MM.1S (cell line): ENCODE measurements at regions not wholly inside any gene's neighbourhood (a gene's known extent, or its start where the extent isn't known, plus 50 kb on each side); places are given as distances from the start of the nearest gene placed in this dataset.

Experiments
- DNase-seq: peaks from one replicate; pipeline ENCODE4 v3.0.0-alpha.2; 2015
- H2AFZ ChIP-seq: fragments of 300-600 bp; sonication (generic); 2 replicates; pipeline ENCODE4 v1.6.0; 2016; ENCODE audit warnings: antibody characterized with exemption, low read length
- H3F3A ChIP-seq: fragments of 300-600 bp; sonication (generic); 2 replicates; pipeline ENCODE4 v1.6.1; 2016; ENCODE audit warnings: mild to moderate bottlenecking, antibody characterized with exemption, low read length, moderate library complexity, mixed read lengths; ENCODE audit not compliant: insufficient read depth
- H3K27ac ChIP-seq: fragments of 300-600 bp; sonication (generic); 2 replicates; pipeline ENCODE4 v1.5.1; 2016; ENCODE audit warnings: mild to moderate bottlenecking, low read length
- H3K27me3 ChIP-seq: fragments of 300-600 bp; sonication (generic); replicated peaks from 2 replicates; pipeline ENCODE4 v1.6.0; 2016; ENCODE audit warnings: low read length; ENCODE audit not compliant: insufficient read depth
- H3K36me3 ChIP-seq: fragments of 300-600 bp; sonication (generic); replicated peaks from 2 replicates; pipeline ENCODE4 v1.6.1; 2016; ENCODE audit warnings: mild to moderate bottlenecking, low read length, mixed read lengths; ENCODE audit not compliant: insufficient read depth
- H3K4me1 ChIP-seq: fragments of 300-600 bp; sonication (generic); 2 replicates; pipeline ENCODE4 v1.6.1; 2016; ENCODE audit warnings: low read length, mixed read lengths
- H3K4me2 ChIP-seq: fragments of 300-600 bp; sonication (generic); 2 replicates; pipeline ENCODE4 v1.6.0; 2016; ENCODE audit warnings: low read depth, low read length
- H3K4me3 ChIP-seq: fragments of 300-600 bp; sonication (generic); 2 replicates; pipeline ENCODE4 v1.5.1; 2016; ENCODE audit warnings: low read length, mixed read lengths
- H3K79me2 ChIP-seq: fragments of 300-600 bp; sonication (generic); 2 replicates; pipeline ENCODE4 v1.6.1; 2016; ENCODE audit warnings: mixed run types, low read length, mixed read lengths
- H3K9ac ChIP-seq: fragments of 300-600 bp; sonication (generic); 2 replicates; pipeline ENCODE4 v1.6.1; 2016; ENCODE audit warnings: low read length, mixed read lengths
- H3K9me2 ChIP-seq: fragments of 300-600 bp; sonication (generic); replicated peaks from 2 replicates; pipeline ENCODE4 v1.6.1; 2016; ENCODE audit warnings: mild to moderate bottlenecking, low read length, mixed read lengths; ENCODE audit not compliant: insufficient read depth
- H3K9me3 ChIP-seq: fragments of 300-600 bp; sonication (generic); replicated peaks from 2 replicates; pipeline ENCODE4 v1.6.1; 2016; ENCODE audit warnings: mild to moderate bottlenecking, low read length, mixed read lengths; ENCODE audit not compliant: insufficient read depth
- H4K20me1 ChIP-seq: fragments of 300-600 bp; sonication (generic); 2 replicates; pipeline ENCODE4 v1.6.1; 2016; ENCODE audit warnings: mild to moderate bottlenecking, low read length, moderate library complexity, mixed read lengths; ENCODE audit not compliant: insufficient read depth
- EZH2 ChIP-seq: fragments of 300-600 bp; sonication (generic); optimal IDR thresholded peaks from 2 replicates; pipeline ENCODE3; 2017; ENCODE audit warnings: low read depth, mild to moderate bottlenecking, antibody characterized with exemption, low read length, mixed read lengths
- EZH2phosphoT487 ChIP-seq: fragments of 300-600 bp; sonication (generic); IDR thresholded peaks from 2 replicates; pipeline ENCODE4 v1.6.1; 2018; ENCODE audit warnings: antibody characterized with exemption, low read length
- TF ChIP-seq, protein P1 (sequence below): fragments of 300-600 bp; sonication (generic); IDR thresholded peaks from 2 replicates; pipeline ENCODE4 v1.5.1; 2016; ENCODE audit warnings: antibody characterized with exemption, low read length, mixed read lengths

DNA sequence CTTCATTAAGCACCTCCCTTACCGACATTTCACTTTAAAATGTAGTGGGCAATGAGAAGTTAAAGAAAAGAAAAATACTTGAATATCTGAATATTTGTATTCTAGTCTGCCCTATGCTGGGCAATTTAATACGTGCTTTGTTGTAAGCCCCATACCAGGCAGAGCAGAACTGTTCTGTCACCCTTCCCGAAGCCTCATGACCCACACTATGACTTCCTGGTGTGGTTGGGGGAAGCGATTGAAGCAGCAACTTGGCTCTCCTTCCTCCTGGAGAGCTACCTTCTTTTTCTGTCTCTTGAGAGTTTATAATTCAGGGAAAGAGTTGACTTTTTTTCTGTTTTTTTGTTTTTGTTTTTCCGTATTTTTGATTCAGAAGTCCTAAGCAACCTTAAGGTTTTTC is 243.7 kb downstream of the INHBA start:
- Histone ChIP-seq H3K4me2 (no peak overlapping the region), H4K20me1 (no peaks in the 10 kb centered on the region), H3K9me2 (no peaks in the 10 kb centered on the region), H3K9me3 (no peaks in the 10 kb centered on the region), H3K27ac (no peak overlapping the region), H3K36me3 (no peaks in the 10 kb centered on the region), H2AFZ (no peak overlapping the region), H3K79me2 (no peaks in the 10 kb centered on the region), H3K9ac (no peak overlapping the region), H3K27me3 (no peaks in the 10 kb centered on the region), H3K4me1 (no peaks in the 10 kb centered on the region), H3K4me3 (no peak overlapping the region), H3F3A (no peaks in the 10 kb centered on the region)
- TF ChIP-seq, protein P1, sequence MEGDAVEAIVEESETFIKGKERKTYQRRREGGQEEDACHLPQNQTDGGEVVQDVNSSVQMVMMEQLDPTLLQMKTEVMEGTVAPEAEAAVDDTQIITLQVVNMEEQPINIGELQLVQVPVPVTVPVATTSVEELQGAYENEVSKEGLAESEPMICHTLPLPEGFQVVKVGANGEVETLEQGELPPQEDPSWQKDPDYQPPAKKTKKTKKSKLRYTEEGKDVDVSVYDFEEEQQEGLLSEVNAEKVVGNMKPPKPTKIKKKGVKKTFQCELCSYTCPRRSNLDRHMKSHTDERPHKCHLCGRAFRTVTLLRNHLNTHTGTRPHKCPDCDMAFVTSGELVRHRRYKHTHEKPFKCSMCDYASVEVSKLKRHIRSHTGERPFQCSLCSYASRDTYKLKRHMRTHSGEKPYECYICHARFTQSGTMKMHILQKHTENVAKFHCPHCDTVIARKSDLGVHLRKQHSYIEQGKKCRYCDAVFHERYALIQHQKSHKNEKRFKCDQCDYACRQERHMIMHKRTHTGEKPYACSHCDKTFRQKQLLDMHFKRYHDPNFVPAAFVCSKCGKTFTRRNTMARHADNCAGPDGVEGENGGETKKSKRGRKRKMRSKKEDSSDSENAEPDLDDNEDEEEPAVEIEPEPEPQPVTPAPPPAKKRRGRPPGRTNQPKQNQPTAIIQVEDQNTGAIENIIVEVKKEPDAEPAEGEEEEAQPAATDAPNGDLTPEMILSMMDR = no peak
- TF ChIP-seq EZH2phosphoT487 = no peak
- no peak for TF ChIP-seq EZH2
- DNase-seq = no peak

DNA sequence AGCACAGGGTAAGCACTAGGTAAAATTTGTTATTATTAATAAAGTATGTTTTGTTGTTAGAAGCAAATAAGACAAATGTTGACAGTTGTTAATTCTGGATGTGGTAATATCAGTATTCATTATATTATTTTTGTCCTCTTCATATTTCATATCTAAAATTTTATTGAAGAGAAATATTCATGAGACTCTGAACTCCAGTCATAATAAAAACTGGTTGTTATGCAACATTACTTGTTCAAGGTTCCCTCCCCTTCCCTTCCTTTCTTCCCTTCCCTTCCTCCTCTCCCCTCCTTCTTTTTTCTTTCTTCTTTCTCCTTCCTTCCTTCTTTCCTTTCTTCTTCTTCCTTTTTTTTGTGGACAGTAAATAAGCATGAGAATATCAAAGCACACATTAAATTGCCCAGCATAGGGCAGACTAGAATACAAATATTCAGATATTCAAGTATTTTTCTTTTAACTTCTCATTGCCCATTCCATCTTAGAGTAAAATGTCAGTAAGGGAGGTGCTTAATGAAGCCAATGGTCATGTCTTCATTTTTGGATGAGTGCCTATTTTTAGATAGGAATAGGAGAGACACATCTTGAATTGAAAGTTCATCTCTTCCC is 245.0 kb downstream of the INHBA start:
- H3K9ac ChIP-seq = no peak overlapping the region
- no peak overlapping the region for H3K4me2 ChIP-seq
- no peaks in the 10 kb centered on the region for H4K20me1 ChIP-seq
- no peak overlapping the region for H3K27ac ChIP-seq
- no peak overlapping the region for H3K4me3 ChIP-seq
- TF ChIP-seq, protein P1 = no peak
- no peak for TF ChIP-seq EZH2
- no peak for TF ChIP-seq EZH2phosphoT487
- H3K4me1 ChIP-seq = no peaks in the 10 kb centered on the region
- no peaks in the 10 kb centered on the region for H3K36me3 ChIP-seq
- H3K79me2 ChIP-seq = no peaks in the 10 kb centered on the region
- no peaks in the 10 kb centered on the region for H3K27me3 ChIP-seq
- H2AFZ ChIP-seq = no peak overlapping the region
- H3F3A ChIP-seq = no peaks in the 10 kb centered on the region
- no peak for DNase-seq
- no peaks in the 10 kb centered on the region for H3K9me2 ChIP-seq
- no peaks in the 10 kb centered on the region for H3K9me3 ChIP-seq

DNA sequence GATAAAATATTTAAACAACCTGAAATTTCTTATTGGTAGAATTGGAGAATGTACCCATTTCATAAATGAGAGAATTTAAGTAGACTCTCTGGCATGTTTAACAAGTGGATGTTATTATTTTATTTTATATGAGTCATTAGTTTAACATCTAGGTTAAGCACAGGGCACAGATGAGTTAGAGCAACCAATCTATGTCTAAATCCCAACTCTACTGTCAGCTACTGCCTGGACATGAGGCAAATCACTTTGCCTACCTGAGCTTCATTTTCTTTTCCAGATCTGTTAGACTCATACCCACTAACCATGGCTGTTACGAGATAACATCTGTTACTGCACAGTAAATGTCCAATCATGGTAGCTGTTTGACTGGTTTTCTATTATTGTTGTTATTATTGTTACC is 251.1 kb downstream of the INHBA start:
- no peaks in the 10 kb centered on the region for H3K79me2 ChIP-seq
- H3K4me3 ChIP-seq = no peak overlapping the region
- no peaks in the 10 kb centered on the region for H3F3A ChIP-seq
- no peaks in the 10 kb centered on the region for H3K36me3 ChIP-seq
- no peaks in the 10 kb centered on the region for H3K27me3 ChIP-seq
- H4K20me1 ChIP-seq = no peaks in the 10 kb centered on the region
- no peaks in the 10 kb centered on the region for H3K9me2 ChIP-seq
- TF ChIP-seq, protein P1 = no peak
- TF ChIP-seq EZH2phosphoT487 (no peak), EZH2 (no peak)
- no peaks in the 10 kb centered on the region for H3K9me3 ChIP-seq
- H3K4me1 ChIP-seq = no peaks in the 10 kb centered on the region
- no peak overlapping the region for H3K27ac ChIP-seq
- H3K4me2 ChIP-seq = no peak overlapping the region
- H2AFZ ChIP-seq = no peak overlapping the region
- no peak overlapping the region for H3K9ac ChIP-seq
- no peak for DNase-seq
